HG02610 (cell line): ENCODE measurements at regions not wholly inside any gene's neighbourhood (a gene's known extent, or its start where the extent isn't known, plus 50 kb on each side); places are given as distances from the start of the nearest gene placed in this dataset.
"Not testable (repeated sequence)": the region's sequence is repeated elsewhere in the genome, so short reads cannot be mapped to it uniquely, and the experiment has no call there.

Experiments
- ATAC-seq: cut with Tn5 transposase; IDR thresholded peaks from one replicate; pipeline ENCODE4 v1.9.1; 2021; ENCODE audit warnings: mild to moderate bottlenecking, moderate library complexity; ENCODE audit not compliant: unreplicated experiment

DNA sequence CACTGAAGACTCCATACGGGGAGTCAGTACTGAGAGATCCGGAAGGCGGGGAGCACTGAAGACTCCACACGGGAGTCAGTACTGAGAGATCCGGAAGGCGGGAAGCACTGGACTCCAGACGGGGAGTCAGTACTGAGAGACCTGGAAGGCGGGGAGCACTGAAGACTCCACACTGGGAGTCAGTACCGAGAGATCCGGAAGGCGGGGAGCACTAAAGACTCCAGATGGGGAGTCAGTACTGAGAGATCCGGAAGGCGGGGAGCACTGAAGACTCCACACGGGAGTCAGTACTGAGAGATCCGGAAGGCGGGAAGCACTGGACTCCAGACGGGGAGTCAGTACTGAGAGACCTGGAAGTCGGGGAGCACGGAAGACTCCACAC, 77.2 kb downstream of the DLL1 start:
- ATAC-seq: not testable (repeated sequence)

DNA sequence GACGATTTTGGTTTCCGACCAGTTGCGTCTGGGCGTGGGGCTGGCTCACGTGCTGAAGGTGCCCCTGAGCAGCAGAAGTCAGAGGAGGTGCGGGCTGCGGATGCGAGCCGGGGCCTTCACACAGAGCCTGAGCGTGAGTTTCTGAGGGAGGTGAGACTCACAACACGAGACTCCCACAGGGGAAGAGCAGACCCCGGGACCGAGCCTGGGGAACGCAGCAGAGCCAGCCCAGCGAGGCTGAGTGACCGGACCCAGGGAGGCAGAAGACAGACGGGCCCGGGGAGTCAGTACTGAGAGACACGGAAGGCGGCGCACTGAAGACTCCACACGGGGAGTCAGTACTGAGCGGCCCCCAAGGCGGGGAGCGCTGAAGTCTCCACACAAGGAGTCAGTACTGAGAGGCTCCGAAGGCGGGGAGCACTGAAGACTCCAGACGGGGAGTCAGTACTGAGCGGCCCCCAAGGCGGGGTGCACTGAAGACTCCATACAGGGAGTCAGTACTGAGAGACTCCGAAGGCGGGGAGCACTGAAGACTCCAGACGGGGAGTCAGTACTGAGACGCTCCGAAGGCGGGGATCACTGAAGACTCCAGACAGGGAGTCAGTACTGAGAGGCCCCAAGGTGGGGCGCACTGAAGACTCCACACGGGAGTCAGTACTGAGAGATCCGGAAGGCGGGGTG, 77.8 kb downstream of the DLL1 start:
- ATAC-seq: no peak

GRCh38 chr6:170212051-170212756, 78.7 kb downstream of the DLL1 start:
- ATAC-seq: no peak

- no peak for ATAC-seq
Observed at GRCh38 chr6:170211404-170212025, 79.4 kb downstream of the DLL1 start.

GRCh38 chr6:170210651-170211403, 80.1 kb downstream of the DLL1 start:
- ATAC-seq: no peak

- ATAC-seq: no peak
Observed at GRCh38 chr6:170210026-170210390, 80.9 kb downstream of the DLL1 start.

DNA sequence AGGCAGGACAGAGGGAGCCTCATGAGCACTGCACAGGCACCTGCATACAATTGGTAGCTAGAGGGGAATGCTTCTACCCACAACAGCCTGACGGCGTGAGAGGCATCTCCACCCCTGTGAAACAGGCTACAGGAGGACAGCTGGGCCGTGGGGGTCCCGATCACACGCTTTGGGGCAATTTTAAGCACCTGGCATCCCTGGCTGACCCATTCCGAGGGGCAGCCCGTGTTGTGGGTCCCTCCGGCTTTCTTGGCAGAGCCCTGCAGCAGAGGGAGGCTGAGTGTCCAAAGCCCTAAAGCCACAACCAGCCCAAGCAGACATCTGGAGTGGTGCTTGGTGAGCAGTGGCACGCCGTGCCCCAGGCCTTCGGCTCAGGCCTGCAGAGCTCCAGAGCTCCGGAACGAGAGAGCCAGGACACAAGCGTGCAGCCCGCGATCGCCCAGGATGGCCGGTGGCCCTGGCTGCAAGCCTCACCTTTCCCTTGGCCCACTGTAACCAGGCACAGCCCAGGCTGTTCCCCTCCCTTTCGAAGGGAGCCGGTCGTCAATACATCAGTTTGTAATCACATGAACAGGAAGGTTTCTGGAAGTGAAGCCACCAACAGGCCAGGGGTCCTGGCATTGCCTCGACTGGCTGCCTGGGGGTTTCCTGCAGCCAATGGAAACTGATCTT, 81.4 kb downstream of the DLL1 start:
- ATAC-seq: no peak

DNA sequence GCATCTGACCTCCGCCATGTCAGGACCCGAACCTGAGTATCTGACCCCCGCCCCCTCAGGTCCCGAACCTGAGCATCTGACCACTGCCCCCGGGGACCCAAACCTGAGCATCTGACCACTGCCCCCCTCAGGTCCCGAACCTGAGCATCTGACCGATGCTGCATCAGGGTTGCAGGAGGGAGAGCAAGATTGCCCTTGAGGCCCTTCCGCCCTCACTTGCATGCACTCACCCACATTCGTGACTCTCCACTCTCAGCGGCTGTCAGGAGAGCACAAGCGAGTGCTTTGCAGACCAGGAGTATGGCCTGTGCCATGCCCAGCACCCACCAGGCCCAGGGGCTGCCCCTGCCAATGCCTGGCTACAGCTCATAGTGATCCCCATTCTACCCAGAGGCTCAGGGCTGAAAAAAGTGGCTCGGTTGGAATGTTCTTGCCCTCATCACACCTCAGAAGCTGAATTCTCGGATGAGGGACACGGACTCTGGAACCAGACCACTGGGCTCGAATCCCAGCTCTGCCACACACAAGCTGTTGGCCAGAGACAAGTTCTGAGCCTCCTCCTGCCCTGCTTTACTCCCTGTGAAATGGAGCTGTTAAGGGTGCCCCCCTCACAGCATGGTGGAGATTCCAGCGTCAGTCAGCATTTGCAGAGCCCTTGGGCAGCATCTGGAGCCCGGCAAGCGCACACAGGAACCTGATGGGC, 82.1 kb downstream of the DLL1 start:
- ATAC-seq: no peak

DNA sequence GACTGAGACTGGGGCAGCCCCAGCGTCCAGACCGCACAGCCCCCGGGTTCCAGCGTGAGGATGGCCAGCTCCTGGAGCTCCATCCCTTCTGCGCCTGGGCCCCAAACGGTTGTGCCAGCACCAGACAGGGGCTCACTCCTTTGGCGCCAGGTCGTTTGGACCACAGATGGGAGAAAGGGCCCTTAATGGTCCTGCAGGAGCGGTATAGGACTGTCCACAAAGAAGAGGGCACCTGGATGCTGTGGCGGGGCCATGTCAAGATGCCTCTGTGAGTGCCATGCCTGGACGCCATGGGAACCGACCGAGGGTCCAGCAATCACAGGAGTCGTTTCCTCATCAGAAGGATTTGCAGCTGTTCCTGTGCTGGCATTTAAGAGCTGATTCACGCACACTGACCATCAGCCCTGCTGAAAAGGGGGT, 82.7 kb downstream of the DLL1 start:
- ATAC-seq: no peak

GRCh38 chr6:170207586-170208181, 83.2 kb downstream of the DLL1 start:
- ATAC-seq: no peak

DNA sequence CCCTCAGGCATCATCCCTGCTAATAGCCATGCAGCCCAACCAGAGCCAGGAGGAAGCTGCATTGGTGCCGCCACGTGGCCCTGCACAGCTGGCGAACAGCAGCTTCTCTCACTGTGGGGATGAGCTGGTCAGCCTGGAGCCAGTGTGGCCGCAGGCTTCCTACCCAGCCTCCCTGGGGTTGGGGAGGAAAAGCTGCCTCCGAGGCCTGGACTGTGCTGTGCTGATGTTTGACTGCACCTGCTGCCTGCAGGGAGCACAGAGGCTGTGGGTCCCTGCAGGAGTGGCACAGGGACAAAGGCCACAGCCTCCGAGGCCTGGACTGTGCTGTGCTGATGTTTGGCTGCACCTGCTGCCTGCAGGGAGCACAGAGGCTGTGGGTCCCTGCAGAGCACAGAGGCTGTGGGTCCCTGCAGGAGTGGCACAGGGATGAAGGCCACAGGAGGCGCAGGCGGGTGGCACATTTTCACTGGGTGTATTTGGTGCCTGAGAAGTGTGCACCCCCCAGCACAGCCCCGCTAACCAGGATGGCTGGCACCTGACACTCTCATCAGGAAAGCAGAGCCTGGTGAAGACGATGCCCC, 83.9 kb downstream of the DLL1 start:
- no peak for ATAC-seq

GRCh38 chr6:170206317-170206621, 84.6 kb downstream of the DLL1 start:
- no peak for ATAC-seq

DNA sequence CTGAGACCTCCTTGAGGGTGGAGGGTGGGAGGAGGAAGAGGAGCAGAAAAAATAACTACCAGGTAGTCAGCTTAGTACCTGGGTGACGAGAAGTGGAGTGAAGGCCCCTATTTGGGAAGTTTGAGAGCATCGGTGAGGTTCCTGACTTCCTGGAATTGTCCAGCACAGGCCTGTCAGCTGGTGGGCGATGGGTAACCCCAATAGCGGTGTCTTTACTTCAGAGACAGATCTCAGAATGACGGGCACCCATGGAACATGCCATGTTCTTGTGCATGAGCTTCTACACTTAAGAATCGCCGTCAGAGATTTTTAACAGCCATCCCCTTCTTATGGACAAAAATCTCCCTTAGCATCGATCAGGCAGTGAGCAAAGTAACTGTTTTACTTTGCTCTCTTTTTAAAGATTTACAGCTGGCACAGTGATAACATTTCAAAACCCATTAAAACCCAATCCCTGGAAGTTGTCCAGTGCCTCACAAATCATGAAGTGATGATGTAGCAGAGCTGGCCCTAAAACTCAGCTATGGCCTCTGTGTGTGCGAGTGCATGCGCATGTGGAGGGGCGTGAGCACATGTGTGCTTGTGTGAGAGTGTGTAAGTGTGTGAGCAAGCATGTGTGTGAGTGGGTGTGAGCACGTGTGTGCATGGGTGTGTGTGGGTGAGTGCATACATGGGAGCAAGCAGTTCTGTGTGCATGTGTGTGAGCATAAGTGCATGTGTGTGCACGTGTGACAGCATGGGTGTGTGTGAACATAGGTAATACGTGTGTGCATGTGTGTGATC, 85.2 kb downstream of the DLL1 start:
- ATAC-seq: no peak

- ATAC-seq: no peak
Observed at GRCh38 chr6:170205126-170205525, 85.8 kb downstream of the DLL1 start.

DNA sequence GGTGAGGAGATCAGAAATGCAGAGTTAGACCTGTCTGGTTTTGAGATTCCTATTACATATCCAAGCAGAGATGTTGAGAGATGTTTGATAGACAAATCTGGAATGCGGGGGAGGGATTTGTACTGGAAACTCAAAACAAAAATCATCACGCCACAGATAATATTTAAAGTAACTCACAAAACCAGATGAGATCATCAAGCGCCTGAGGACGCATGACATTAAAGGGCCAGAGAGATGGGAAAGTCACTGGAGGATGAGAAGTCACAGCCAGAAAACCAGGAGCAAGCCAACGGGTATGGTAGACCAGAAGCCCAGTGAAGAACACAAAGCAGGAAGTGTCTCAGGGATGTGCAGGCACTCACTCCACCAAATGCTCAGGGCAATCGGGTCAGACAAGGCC, 87.7 kb downstream of the DLL1 start:
- no peak for ATAC-seq

DNA sequence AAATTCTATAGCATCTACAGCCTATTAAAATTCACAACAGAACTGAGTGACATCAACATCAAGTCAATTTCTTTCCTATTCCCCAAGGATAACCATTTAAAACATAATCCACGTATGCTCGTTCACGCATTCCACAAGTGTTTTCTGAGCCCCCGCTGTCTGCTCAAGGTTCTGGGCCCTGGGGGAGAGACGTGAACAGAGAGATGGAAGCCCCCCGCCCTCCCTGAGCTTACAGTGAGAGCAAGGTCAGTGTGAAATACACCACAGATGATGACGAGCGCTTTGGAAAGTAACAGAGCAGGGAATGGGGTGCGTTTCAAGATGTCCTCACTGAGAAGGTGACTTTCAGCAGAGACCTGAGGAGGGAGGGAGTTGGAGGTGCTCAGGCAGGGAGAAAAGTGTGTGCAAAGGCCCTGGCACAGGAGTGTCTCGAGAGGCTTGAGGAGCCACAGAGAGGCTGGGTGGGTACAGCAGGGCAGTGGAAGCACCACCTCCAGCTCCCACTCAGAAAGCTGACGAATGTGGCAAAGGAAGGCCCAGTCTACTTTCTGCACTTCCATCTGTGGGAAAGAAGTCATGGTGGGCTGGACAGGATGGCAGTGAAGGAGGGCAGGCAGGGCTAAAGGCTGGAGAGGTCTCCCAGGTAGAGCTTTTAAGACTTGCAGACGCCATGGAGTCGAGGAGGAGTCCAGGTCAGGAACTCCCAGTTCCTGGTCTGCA, 88.3 kb downstream of the DLL1 start:
- ATAC-seq: no peak

DNA sequence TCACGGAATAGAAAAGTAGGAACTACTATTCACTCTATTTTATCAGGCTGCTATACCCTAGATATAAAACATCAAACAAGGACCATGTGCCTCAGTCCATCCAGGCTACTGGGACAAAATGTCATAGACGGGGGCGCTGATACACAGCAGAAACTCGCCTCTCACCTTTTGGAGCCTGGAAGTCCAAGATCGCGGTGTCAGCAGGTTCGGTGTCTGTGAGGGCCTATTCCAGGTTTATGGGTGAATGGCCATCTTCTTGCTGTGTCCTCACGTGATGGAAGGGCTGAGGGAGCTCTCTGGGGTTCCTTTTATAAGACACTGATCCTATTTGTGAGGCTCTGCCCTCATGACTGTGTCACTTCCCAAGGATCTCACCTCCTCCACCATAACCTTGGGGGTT, 89.5 kb downstream of the DLL1 start:
- ATAC-seq: no peak

- no peak for ATAC-seq
Observed at GRCh38 chr6:170200458-170200891, 90.4 kb downstream of the DLL1 start.
